B cell (primary cell): ENCODE measurements at regions not wholly inside any gene's neighbourhood (a gene's known extent, or its start where the extent isn't known, plus 50 kb on each side); places are given as distances from the start of the nearest gene placed in this dataset.

Source experiments
- ATAC-seq: fragments of 200-7000 bp; cut with Tn5 transposase; one replicate; pipeline ENCODE4 v1.10.0; 2021; ENCODE audit warnings: low read depth, mild to moderate bottlenecking, moderate number of reproducible peaks, moderate library complexity
- CTCF ChIA-PET: fragments of 350-600 bp; sonication (Branson Sonifier 250); formaldehyde crosslinking; loops from one replicate; lab custom pipeline; 2021; ENCODE audit warnings: antibody characterized with exemption, inconsistent platforms; lab: Charles Lee
- POLR2A ChIA-PET: fragments of 350-600 bp; sonication (Branson Sonifier 250); formaldehyde crosslinking; loops from one replicate; lab custom pipeline; 2021; ENCODE audit warnings: antibody characterized with exemption; lab: Charles Lee
- DNase-seq: peaks from one replicate; pipeline ENCODE4 v3.0.0; 2013
- H2AFZ ChIP-seq: 2 replicates; pipeline ENCODE4 v1.6.1; 2012; ENCODE audit warnings: mild to moderate bottlenecking, low read depth, low read length; ENCODE audit not compliant: insufficient read depth, poor library complexity, severe bottlenecking
- H3K27ac ChIP-seq, 2 donors: 1 replicate in 1 of 2; 2 replicates in 1 of 2; pipeline ENCODE4 v1.5.1; 2012 to 2013; ENCODE audit warnings: low read length in 2 of 2, mild to moderate bottlenecking in 2 of 2, moderate library complexity in 1 of 2
- H3K27me3 ChIP-seq, 4 experiments: fragments of 200-600 bp in 1 of 4; sonication (generic) in 1 of 4; replicated peaks in 1 of 4; 1 replicate in 2 of 4; 2 replicates in 2 of 4; pipeline versions ENCODE4 v1.6.1 to v1.7.0; 2013 to 2016; ENCODE audit warnings: low read length in 3 of 4, mild to moderate bottlenecking in 2 of 4, mixed read lengths in 1 of 4, moderate library complexity in 1 of 4; ENCODE audit not compliant: insufficient read depth in 4 of 4, control insufficient read depth in 3 of 4; ENCODE audit errors: control extremely low read depth in 1 of 4
- H3K36me3 ChIP-seq, 2 experiments: replicated peaks in 1 of 2; 1 replicate in 1 of 2; 2 replicates in 1 of 2; pipeline versions ENCODE4 v1.6.1 to v1.7.1; 2013; ENCODE audit warnings: low read length in 1 of 2; ENCODE audit not compliant: insufficient read depth in 2 of 2, control insufficient read depth in 1 of 2; ENCODE audit errors: control extremely low read depth in 1 of 2, extremely low read depth in 1 of 2
- H3K4me1 ChIP-seq, 2 donors: fragments of 200-600 bp in 1 of 2; sonication (generic) in 1 of 2; 1 replicate in 1 of 2; 2 replicates in 1 of 2; pipeline versions ENCODE4 v1.5.1 to v1.6.1; 2013 to 2017; ENCODE audit warnings: low read length in 2 of 2; ENCODE audit not compliant: control insufficient read depth in 2 of 2, insufficient read depth in 2 of 2
- H3K4me2 ChIP-seq: replicated peaks from 2 replicates; pipeline ENCODE3; 2012; ENCODE audit warnings: mild to moderate bottlenecking, low read depth, low read length; ENCODE audit not compliant: poor library complexity, severe bottlenecking
- H3K4me3 ChIP-seq, 5 experiments: fragments of 200-600 bp in 1 of 5; sonication (generic) in 1 of 5; 1 replicate in 3 of 5; 2 replicates in 2 of 5; pipeline versions ENCODE4 v1.5.1 to v1.7.0; 2011 to 2016; ENCODE audit warnings: low read length in 4 of 5, mild to moderate bottlenecking in 4 of 5, low read depth in 2 of 5, control low read depth in 1 of 5, moderate library complexity in 1 of 5; ENCODE audit not compliant: insufficient read depth in 1 of 5; ENCODE audit errors: control extremely low read depth in 1 of 5, extremely low read depth in 1 of 5
- H3K79me2 ChIP-seq: fragments of 200-600 bp; sonication (generic); one replicate; pipeline ENCODE4 v1.6.0; 2016; ENCODE audit warnings: low read length; ENCODE audit not compliant: control insufficient read depth, insufficient read depth
- H3K9ac ChIP-seq: fragments of 200-600 bp; sonication (generic); 2 replicates; pipeline ENCODE4 v1.6.1; 2017; ENCODE audit warnings: mild to moderate bottlenecking, low read length, moderate library complexity
- H3K9me3 ChIP-seq, 3 donors: one replicate each; pipeline versions ENCODE4 v1.6.1 to v1.7.1; 2013; ENCODE audit warnings: low read length in 2 of 3; ENCODE audit not compliant: control insufficient read depth in 2 of 3, insufficient read depth in 1 of 3; ENCODE audit errors: control extremely low read depth in 1 of 3
- H4K20me1 ChIP-seq: 2 replicates; pipeline ENCODE4 v1.6.0; 2012; ENCODE audit warnings: mild to moderate bottlenecking, low read length; ENCODE audit not compliant: insufficient read depth, control insufficient read depth, poor library complexity, severe bottlenecking
- H3K27ac Mint-ChIP-seq: one replicate; pipeline ENCODE4 v1.8.0; 2021; ENCODE audit warnings: mixed read lengths
- H3K27me3 Mint-ChIP-seq: one replicate; pipeline ENCODE4 v1.8.0; 2021; ENCODE audit warnings: mixed read lengths
- H3K4me1 Mint-ChIP-seq: one replicate; pipeline ENCODE4 v1.8.0; 2021; ENCODE audit warnings: mixed read lengths
- H3K4me3 Mint-ChIP-seq: one replicate; pipeline ENCODE4 v1.8.0; 2021; ENCODE audit warnings: mixed read lengths
- H3K9me3 Mint-ChIP-seq: one replicate; pipeline ENCODE4 v1.8.0; 2022; ENCODE audit warnings: mixed read lengths; ENCODE audit not compliant: insufficient read depth
- EZH2 ChIP-seq: IDR thresholded peaks from 2 replicates; pipeline ENCODE4 v1.6.1; 2012; ENCODE audit warnings: borderline replicate concordance, low read depth, mild to moderate bottlenecking, moderate library complexity, low read length; ENCODE audit not compliant: insufficient read depth, poor library complexity, severe bottlenecking
- WGBS: methylation state at CpG from one replicate; pipeline ENCODE4 v1.1.5; 2013; ENCODE audit warnings: missing lambda C conversion rate; ENCODE audit not compliant: insufficient coverage; 5-methylcytosine and 5-hydroxymethylcytosine counted together
- intact Hi-C: fragments of 100-400 bp; cut with micrococcal nuclease; formaldehyde crosslinking; loops from one replicate; pipeline ENCODE4 v1.10.0; 2022
- TF ChIP-seq, protein P1 (sequence below): fragments of 200-600 bp; IDR thresholded peaks from one replicate; pipeline ENCODE4 v1.8.0; 2022; ENCODE audit warnings: antibody characterized with exemption, mild to moderate bottlenecking

DNA sequence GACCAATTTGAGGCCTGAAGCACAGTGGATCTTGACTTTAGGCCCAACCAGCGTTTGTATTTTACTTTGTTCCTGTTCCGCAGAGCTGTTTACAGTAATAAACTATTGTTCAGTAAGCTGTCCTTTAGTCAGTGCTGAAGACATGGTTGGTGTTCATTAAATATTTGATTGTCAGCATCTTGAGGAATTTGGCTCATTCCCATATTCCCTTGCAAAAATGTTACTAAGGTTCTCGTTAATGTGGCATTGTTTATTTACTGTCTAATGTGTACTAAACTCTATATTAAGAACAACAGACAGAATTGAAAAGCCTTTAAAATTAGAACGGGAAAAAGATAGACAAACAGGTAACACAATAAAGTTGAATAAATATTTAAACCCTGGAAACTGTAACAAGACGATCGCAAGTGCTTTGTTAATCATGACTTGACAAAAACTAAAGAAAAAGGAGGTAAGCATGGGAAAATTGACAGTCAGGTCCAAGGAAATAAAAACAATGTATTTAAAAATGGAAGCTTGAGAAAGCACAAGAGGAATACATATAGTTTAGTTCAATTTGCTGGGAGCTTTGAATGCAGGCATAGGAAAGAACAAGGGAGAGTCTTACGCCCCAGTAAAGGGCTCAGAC, 1060.8 kb upstream of the CRIM1 start:
- H2AFZ ChIP-seq: no peak overlapping the region
- DNase-seq (no peak), ATAC-seq (no peak)
- H3K4me1 ChIP-seq: no peaks in the 10 kb centered on the region
- no peaks in the 10 kb centered on the region for H4K20me1 ChIP-seq
- no peak overlapping the region for H3K27ac ChIP-seq
- no peaks in the 10 kb centered on the region for H3K79me2 ChIP-seq
- Mint-ChIP-seq H3K27ac (no peak overlapping the region), H3K4me1 (no peaks in the 10 kb centered on the region), H3K27me3 (no peaks in the 10 kb centered on the region), H3K9me3 (no peaks in the 10 kb centered on the region), H3K4me3 (no peak overlapping the region)
- TF ChIP-seq EZH2: no peak
- TF ChIP-seq, protein P1, sequence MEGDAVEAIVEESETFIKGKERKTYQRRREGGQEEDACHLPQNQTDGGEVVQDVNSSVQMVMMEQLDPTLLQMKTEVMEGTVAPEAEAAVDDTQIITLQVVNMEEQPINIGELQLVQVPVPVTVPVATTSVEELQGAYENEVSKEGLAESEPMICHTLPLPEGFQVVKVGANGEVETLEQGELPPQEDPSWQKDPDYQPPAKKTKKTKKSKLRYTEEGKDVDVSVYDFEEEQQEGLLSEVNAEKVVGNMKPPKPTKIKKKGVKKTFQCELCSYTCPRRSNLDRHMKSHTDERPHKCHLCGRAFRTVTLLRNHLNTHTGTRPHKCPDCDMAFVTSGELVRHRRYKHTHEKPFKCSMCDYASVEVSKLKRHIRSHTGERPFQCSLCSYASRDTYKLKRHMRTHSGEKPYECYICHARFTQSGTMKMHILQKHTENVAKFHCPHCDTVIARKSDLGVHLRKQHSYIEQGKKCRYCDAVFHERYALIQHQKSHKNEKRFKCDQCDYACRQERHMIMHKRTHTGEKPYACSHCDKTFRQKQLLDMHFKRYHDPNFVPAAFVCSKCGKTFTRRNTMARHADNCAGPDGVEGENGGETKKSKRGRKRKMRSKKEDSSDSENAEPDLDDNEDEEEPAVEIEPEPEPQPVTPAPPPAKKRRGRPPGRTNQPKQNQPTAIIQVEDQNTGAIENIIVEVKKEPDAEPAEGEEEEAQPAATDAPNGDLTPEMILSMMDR: no peak
- intact Hi-C loops: no loop called here
- no peak overlapping the region for H3K4me3 ChIP-seq
- H3K9ac ChIP-seq: no peak overlapping the region
- no peaks in the 10 kb centered on the region for H3K36me3 ChIP-seq
- H3K9me3 ChIP-seq: peaks cover 0 to 11% (median 0%) of the 10 kb centered on the region in 3 donors
- H3K4me2 ChIP-seq: no peak overlapping the region
- ChIA-PET CTCF (no interaction called here), POLR2A (no interaction called here)
- WGBS: 92% methylated on average over 2 of the region's 7 CpGs
- no peaks in the 10 kb centered on the region for H3K27me3 ChIP-seq

- H3K27me3 ChIP-seq: no peaks in the 10 kb centered on the region
- H3K4me3 ChIP-seq: no peak overlapping the region
- no peaks in the 10 kb centered on the region for H3K36me3 ChIP-seq
- DNase-seq (no peak), ATAC-seq (no peak)
- no peaks in the 10 kb centered on the region for H3K79me2 ChIP-seq
- Mint-ChIP-seq H3K4me3 (no peak overlapping the region), H3K27me3 (no peaks in the 10 kb centered on the region), H3K4me1 (no peaks in the 10 kb centered on the region), H3K27ac (no peak overlapping the region), H3K9me3 (no peaks in the 10 kb centered on the region)
- H3K9me3 ChIP-seq: peaks cover 0 to 11% (median 0%) of the 10 kb centered on the region in 3 donors
- no peaks in the 10 kb centered on the region for H4K20me1 ChIP-seq
- WGBS: 60% methylated on average over 1 of the region's 2 CpGs
- intact Hi-C loops: no loop called here
- no peak overlapping the region for H3K9ac ChIP-seq
- no peak for TF ChIP-seq EZH2
- TF ChIP-seq, protein P1: no peak
- H3K27ac ChIP-seq: no peak overlapping the region
- no peak overlapping the region for H2AFZ ChIP-seq
- CTCF ChIA-PET: no interaction called here
- H3K4me1 ChIP-seq: no peaks in the 10 kb centered on the region
- H3K4me2 ChIP-seq: no peak overlapping the region
- POLR2A ChIA-PET: no interaction called here
Measured at GRCh38 chr2:35293261-35293660, 1062.3 kb upstream of the CRIM1 start.
